ENCODE measurements at regions not wholly inside any gene's neighbourhood (a gene's known extent, or its start where the extent isn't known, plus 50 kb on each side); places are given as distances from the start of the nearest gene placed in this dataset.
"Not testable (repeated sequence)": the region's sequence is repeated elsewhere in the genome, so short reads cannot be mapped to it uniquely, and the experiment has no call there.

- DNase-seq: peak; percentile 73 to 93
These were observed 76.1 kb upstream of the CNIH3 start for GRCh38 chr1:224539971-224540370.

DNA sequence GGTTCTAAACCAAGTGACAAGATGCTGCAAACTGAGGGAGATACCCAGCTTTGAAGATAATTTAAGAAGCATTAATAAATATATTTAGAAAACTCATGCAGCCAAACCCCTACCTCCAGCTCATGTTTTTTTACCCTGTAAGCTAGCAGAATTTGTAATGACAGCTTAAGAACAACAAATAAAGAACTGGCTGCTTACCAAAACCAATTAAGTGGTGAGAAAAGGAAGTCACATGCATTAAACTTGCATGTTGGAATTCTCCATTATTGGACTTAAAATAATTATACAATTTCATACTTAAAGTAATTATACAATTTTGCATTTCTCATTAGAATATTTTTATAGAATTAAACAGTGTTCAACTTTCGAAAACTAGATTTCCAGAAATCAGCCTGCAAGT, 75.6 kb upstream of the CNIH3 start:
- DNase-seq: no peak

DNA sequence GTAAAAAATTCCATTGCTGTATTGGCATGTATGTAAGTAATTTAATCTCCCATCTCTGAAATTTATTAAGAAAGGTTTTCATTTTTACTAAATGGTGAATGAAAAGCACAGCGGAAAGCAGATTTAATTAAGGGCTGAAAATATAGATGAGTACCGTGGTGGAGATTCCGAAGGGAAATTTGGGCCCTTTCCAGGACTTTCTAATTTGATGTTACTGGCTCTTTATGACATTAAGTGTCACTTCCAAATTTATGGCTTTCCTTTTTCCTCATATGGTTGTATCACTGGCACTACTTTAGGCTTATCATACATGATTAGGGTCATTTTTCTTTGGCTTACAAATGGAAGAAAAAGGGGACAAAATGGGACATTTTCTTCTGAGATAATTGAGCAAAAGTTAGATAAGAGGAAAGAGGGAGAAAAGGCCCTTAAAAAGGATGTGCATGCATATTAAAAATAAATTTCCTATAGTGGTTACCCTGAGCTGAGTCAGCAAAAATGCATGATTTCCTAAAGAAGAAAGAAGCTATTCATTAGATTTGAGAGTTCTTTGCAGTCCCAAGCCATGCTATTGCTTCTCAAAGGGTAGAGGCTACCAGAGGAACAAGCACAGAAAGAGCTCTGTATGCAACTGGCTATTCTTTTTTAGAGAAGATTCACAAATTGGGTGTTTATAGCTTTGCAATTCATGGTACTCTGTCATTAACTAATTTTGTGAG, 74.9 kb upstream of the CNIH3 start:
- no peak for DNase-seq

DNA sequence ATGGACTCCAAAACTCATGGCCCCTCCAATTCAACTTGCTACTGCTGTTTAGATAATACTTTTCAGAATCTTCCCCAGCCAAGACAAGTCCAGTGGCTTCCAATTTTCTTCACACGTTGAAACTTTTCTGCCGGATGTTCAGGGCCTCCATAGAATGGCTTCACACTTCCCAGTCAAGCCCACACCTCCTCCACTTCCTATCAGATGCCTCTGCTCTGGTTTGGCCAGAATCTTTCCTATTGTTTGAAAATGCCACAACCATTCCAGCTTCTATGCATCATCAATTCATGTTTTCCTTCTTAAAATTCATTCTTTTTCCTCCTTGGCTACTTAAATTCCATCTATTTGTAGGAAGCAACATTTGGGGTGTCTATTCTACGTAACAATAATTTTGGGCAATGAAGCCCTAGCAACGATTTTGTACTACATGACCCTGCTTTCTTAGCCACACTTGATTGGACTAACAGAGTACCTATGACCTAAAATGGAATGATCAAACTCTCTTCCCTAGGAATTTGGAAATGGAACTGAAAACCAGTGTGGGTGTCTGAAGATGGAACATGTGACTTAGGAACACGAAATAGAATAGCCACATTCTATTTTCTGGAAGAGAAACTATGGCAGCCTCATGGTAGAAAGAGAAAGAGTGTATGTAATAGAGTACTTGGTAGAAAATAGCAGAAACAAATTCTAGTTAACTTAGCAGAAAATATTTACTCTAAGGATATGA, 74.1 kb upstream of the CNIH3 start:
- DNase-seq: peak; percentile 17 to 43

DNA sequence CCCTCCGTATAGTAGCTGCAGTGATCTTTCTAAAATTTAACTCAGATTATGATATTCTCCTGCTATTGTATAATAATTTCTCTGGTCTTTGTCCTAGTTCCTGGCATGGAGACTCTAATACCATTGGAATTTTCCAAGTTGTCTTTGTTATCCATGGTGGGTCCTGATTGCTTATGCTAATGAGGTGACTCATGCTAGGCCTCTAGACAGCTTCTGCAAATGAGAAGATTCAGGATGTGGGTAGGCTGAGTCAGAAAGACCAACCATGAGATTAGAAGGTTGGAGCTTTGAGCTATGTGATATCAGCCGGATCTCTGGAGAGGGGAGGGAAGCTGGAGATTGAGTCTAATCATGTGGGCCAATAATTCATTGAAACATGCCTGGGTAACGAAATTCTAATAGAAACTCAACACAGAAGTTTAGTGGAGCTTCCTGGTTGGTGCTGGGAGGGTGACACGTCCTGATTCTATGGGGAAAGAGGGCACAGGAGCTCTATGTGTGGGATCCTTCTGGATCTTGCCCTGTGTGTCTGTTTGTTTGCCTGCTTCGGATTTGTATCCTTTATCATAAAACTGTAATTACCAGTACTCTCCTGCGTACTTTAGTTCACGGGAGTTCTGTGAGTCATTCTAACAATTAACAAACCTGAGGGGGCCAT, 73.2 kb upstream of the CNIH3 start:
- DNase-seq: peak; percentile 83 to 98

DNA sequence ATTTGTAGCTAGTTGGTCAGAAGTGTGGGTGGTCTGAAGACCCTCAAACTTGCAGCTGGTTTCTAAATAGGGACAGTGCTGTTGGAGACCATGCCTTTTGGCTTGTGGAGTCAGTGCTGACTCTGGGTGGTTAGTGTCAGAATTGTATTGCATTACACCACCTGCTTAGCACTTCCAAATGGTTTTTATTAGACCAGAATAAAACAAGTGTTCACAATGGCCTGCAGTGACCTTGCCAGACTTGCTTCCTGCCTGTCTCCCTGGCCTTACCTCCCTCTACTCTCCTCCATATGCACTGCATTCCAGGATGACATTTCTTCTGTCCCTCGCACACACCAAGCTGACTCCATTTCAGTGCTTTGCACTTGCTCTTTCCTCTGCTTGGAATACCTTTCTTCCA, 72.7 kb upstream of the CNIH3 start:
- no peak for DNase-seq

- DNase-seq: peak in 1 of 2 donors; percentile 43
These were observed 71.6 kb upstream of the CNIH3 start for GRCh38 chr1:224544346-224545110.

DNA sequence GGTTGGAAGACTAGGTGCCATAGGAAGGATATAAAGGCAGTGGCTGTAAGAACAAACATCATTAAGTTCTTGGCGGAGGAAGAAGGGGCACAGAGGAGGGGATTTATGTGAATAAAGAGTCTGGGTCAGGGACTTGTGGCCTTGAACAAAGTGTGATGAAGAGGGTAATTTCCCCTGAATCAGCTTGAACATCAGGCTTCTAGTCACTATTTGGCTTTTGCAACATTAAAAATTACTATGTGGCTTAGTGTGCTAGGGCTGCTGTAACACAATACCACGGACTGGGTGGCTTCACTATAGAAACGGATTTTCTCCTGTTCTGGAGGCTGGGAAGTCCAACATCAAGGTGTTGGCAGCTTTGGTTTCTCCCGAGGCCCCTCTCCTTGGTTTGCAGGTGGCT, 70.5 kb upstream of the CNIH3 start:
- peak in 1 of 2 donors; percentile 78 for DNase-seq

DNA sequence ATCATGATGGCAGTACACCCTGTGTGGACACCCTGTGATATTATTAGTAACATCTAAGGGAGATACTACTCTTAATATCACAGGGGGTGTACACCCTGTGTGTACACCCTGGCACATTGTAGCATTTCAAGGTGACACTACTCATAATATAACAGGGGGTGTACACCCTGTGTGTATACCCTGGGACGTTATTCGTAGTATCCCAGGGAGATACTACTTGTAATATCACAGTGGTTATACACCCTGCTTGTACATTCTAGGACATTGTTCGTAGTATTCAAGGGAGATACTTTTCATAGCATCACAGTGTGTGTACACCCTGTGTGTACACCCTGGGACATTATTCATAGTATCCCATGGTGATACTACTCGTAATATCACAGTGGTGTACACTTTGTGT, 67.4 kb upstream of the CNIH3 start:
- no peak for DNase-seq

GRCh38 chr1:224551189-224551588, 64.9 kb upstream of the CNIH3 start:
- DNase-seq: not testable (repeated sequence)

DNA sequence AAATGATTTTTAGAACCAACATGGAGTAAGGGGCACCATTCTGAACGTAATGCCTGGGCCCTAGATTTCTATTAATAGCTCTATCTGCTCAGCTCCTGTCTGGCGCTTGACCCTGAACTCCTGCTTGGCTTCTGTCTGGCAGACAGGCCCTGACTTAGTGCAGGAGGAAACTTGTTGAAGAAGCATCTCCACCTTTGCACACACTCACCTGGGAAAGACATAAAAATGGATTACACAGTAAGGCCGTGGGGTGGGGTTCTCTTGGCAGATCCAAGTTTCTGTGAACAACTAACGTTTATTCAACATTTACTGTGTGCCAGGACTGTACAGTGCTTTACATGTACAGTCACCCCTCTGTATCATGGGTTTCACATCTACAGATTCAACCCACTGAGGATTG, 62.1 kb upstream of the CNIH3 start:
- no peak for DNase-seq

DNA sequence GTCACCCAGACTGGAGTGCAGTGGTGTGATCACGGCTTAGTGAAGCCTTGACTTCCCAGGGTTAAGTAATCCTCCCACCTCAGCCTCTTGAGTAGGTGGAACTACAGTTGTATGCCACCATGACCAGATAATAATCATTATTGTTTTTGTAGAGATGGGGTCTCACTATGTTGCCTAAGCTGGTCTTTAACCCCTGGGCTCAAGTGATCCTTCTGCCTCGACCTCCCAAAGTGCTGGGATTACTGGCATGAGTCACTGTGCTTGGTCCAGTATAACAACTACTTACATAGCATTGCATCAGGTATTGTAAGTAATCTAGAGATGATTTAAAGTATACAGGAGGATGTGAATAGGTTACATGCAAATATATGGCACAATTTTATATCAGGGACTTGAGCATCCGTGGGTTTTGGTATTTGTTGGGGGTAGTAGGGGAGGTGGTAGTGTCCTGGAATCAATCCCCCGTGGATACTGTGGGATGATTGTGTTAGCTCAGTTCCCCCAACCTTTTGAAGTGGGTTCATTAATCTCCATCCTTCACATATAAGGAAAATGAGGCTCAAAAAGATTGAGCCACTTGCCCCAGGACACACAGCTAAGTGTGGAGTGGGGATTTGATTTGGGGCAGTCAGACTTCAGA, 61.4 kb upstream of the CNIH3 start:
- peak; percentile 43 to 76 for DNase-seq

DNA sequence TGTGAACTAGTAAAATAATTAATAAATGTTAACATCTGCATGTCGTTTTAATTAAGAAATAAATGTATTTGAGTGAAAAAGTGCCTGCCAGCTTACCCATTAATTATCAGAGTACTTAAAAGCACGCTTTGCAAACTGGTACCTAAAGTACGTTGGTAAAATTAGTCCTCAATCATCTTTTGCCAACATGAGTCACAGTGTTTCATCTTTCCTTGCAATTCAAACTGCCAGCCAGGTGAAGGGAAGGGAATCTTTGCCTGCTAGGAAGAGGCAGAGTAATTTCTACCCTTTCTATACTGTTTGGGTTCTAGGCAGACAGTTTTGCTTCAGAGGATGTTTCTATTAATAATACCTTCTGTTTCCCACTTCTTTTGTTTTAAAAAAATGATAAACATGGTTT, 57.2 kb upstream of the CNIH3 start:
- no peak for DNase-seq

- DNase-seq: no peak
These were observed 56.0 kb upstream of the CNIH3 start for GRCh38 chr1:224559981-224560728.

DNA sequence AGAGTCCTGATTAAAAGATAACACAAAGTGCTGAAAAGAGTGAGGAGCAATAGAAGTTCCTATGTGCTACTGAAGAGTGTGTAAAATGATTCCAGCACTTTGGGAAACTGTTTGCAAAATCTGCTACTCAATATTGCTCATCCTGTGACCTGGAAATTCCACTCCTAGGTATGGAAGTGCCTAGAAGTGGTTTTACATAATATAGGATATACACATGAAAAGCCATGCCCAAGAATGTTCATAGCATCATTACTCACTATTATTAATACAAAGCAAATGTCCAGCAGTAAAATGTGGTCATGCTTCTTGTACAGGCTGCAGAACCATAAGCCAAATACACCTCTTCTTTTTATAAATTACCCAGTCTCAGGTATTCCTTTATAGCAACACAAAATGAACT, 53.2 kb upstream of the CNIH3 start:
- DNase-seq: peak in 1 of 2 donors; percentile 48

DNA sequence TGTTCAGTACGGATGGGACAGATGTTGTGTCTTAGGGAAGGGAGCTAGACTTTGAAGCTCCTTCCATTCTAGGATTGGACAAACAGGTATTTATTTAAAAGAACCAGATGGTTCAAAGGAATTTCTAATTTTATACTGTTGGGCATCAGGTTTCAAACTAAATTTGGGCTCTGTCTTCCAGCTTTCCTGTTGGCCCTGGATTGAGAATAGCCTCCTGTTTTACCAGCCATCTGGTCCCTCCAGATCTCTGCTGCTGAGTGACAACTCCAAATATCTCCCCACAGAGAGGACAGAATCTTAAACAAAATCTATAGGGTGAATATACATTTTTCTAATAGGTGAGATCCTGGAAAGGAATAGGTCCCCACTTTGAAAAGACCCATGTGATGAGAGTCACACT, 52.5 kb upstream of the CNIH3 start:
- no peak for DNase-seq

- no peak for DNase-seq
These were observed 51.5 kb upstream of the CNIH3 start for GRCh38 chr1:224564454-224565084.

DNA sequence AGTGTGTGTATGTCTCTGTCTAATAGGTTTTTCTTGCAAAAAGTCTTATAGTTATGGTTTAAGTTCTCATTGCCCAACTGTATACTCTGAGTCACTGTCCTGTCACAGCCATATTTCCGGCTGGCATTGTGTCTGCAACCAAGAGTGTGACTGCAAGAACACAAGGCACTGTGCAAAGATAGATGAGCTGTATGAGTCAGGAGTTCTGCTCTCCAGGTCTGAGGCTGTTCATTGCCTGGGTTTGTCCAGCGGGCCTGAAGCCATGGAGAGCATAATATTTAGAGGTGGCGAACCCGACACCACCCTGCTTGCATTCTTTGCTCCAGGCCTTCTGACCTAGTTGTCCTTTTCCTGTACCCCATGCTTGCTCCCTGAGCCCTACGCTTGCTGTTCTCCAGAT, 50.9 kb upstream of the CNIH3 start:
- peak; percentile 88 to 96 for DNase-seq

DNA sequence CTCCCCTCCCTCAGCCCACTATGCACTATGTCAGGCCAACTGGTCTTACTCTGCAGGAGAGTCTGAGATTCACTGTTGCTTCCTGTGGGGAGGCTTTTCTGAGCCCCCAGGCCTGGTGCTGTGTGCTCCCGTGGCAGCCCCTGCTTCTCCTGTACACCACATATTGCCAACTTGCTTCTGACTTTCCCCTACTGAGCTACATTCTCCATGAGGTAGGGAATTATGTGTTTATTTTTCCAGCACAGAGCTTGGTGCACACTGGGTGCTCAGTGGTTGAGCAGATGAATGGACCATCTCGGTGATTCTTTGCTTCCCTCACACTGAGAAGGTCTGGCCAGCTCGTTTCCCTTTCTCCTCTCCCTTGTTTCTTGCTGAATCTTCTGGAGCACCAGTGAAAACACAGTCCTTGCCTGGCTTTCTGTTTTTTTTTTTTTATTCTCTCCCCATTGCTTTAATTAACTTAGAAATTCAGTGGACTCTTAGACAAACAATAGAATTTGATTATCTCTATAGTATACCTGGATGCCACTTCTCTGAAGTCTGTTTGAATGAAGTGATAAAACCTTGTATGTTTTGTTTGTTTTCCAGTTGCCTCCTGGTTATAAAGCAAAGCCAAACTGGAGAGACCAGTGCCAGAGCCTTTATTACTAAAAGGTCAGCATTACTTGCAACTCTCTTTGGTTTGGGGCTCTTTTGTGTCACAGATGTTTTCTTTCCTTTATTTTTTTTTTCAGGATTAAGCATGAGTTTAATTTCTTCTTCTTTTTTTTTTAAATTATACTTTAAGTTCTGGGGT, 50.3 kb upstream of the CNIH3 start:
- no peak for DNase-seq
